Frontal cortex (tissue), 3 donors: ENCODE measurements at regions not wholly inside any gene's neighbourhood (a gene's known extent, or its start where the extent isn't known, plus 50 kb on each side); places are given as distances from the start of the nearest gene placed in this dataset.

ENCODE experiments used
- DNase-seq, 2 donors: peaks; one replicate each; pipeline ENCODE4 v3.0.0; 2012; ENCODE audit warnings: low spot score in 2 of 2
- FAIRE-seq: peaks from 2 replicates; lab custom pipeline; 2012; peaks lifted over from hg19 to GRCh38; lab: Jason Lieb, UNC
- donor health status: control.
- donor health status: control.
- donor health status: control.

- no peak for DNase-seq
- FAIRE-seq, result no peak
Observed at GRCh38 chr17:77725846-77726245, 232.7 kb upstream of the TNRC6C start.

GRCh38 chr17:77726549-77727006 lies 231.9 kb upstream of the TNRC6C start:
- no peak for DNase-seq
- FAIRE-seq, result no peak

GRCh38 chr17:77727037-77727615 lies 231.4 kb upstream of the TNRC6C start:
- DNase-seq (no peak), FAIRE-seq (no peak)

- FAIRE-seq (no peak), DNase-seq (no peak)
Observed at GRCh38 chr17:77728474-77728795, 230.1 kb upstream of the TNRC6C start.

- DNase-seq (no peak), FAIRE-seq (no peak)
Observed at GRCh38 chr17:77728871-77729270, 229.6 kb upstream of the TNRC6C start.

DNA sequence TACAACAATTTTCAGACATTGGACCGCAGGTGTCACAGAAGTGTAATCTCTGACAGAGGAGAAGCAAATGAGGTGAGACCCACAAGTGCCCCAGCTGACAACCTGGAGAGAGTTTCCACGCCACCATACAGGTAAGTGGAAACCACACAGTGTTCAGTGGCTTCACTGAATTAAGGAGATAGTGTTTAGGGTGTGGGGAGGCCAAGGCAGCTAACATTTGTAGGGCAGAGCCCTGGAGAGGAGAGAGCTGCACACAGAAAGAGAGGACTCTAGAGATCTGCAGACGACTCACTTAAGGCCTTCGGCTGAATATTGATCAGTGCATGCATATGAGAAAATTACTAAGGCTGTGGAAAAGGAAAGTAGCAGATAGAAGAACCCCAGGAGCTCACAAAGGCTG lies 228.9 kb upstream of the TNRC6C start:
- no peak for DNase-seq
- no peak for FAIRE-seq

DNA sequence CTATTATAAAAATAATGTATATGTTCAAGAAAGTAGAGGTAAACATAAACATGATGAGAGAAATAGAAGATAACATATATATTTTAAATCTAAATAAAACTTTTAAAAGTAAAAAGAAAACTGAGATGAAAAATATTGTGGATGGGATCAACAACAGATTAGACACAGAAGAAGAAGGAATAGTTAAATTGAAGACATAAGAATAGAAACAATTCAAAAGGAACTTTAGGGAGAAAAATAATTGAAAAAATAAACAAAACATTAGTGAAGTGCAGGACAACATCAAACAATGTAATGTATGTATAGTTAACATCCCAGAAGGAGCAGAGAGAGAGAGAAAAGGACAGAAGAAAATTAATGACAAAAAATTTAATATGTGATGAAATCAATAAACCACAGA lies 228.1 kb upstream of the TNRC6C start:
- peak; percentile 28 for FAIRE-seq
- no peak for DNase-seq

- no peak for DNase-seq
- FAIRE-seq, result no peak
Observed at GRCh38 chr17:77733576-77734296, 224.8 kb upstream of the TNRC6C start.

DNA sequence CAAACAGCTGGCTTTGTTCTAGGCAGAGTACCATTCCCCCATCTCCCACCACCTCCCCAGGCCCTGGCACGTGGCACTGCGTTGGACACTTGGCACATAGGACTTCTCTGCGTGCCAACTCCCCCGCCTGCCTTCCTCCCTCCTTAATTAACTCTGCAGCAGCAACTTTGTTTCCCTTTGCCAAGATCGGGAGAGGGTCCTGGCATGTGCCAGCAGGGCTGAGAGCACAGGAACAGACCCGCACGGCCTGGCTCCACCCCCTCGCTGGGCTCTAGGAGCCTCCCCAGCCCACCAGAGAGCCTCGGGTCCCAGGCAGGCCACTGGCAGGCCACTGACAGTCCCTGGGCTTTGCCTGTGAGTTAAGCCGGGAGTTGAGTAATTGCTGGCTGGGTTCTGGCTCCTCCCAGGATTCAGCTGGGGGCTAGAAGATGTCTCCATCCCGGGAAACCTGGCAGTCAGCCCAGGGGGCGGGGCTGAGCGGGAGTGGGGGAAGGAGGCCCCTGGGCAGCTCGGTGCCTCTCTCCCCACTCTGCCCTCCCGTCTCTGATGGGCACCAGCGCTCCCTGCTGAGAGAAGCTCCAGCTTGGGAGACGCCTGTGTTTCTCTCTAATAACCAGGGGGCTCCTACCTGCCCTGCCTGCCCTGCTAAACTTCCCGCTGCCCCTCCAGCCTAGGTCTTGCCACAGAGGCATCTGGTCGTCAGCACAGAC lies 224.0 kb upstream of the TNRC6C start:
- FAIRE-seq (no peak), DNase-seq (peak; percentile 70 to 83)

GRCh38 chr17:77735081-77735565 lies 223.4 kb upstream of the TNRC6C start:
- DNase-seq (peak in 1 of 2 donors; percentile 25), FAIRE-seq (no peak)

- peak in 1 of 2 donors; percentile 31 for DNase-seq
- FAIRE-seq, result no peak
Observed at GRCh38 chr17:77735566-77736198, 222.8 kb upstream of the TNRC6C start.

DNA sequence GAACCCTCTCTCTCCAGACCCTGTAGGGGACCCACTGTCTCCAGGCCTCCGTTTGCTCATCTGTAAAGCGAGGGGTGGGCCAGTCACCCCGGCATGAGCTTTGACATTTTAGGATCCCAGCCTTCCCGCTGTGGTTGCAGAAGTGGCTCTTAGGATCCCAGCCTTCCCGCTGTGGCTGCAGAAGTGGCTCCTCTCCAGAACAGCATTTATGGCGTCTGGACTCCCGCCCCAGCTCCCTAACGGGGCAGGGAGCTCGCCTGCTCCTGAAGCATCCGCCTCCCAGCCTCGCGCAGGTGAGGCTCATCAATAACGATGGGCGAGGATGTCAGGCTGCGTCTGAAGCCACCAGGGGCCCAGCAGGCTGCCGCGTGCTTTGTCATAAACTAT lies 222.3 kb upstream of the TNRC6C start:
- no peak for FAIRE-seq
- DNase-seq, result no peak

DNA sequence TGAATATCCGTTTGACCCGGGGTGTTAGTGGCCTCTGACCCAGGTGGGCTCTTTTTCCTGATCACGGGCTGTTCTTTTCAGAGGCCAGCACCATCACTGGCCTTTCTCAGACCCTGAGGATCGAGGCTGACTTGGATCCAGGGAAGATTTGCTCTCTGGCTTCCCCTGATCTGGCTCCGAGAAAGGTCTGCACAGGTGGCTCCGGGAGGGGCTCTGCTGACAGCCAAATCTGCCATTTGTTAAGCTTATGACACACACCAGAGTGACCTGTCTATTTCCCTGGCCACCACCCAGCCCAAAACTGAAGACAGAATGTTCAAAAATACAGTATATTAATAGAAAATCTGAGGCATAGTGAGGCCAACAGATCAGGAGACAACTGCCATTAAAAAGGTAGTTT lies 221.8 kb upstream of the TNRC6C start:
- FAIRE-seq (no peak), DNase-seq (no peak)

GRCh38 chr17:77737442-77738265 lies 220.8 kb upstream of the TNRC6C start:
- DNase-seq (no peak), FAIRE-seq (no peak)

DNA sequence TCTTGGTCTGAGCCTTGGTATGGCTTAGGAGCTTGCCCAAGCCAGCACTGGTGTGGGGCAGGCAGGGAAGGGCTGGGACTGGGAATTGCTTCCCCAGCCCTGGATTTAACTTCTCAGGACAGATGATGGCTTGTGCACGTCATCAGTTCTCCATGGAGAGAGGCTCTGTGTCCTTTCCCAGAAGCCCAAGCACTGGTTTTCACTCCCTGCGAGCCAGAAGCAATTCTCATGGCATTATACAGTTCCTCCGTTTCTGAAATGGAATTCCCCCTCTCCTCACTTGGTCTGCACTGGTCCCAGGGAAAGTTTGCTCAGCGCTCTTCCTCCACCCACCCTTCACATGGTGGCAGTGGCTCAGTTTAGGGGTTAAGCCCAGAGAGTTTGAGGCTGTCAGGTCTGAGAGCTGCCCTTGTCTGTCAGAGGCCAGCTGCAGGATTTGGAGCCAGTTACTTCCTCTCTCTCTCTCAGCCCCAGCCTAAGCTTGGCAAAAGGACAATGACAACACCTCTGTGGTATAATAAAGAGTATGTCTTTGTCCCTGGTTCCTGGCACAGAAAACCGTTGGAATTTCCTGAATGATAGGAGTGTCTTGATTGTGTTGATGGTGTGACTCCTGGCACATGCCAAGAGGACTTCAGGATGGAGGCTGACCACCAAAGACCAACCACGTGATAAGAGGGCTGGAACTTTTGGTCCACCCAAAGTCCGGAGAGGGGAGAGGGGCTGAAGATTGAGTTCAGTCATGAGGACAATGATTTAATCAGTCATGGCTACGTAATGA lies 219.6 kb upstream of the TNRC6C start:
- FAIRE-seq, result no peak
- DNase-seq, result no peak

- FAIRE-seq, result no peak
- no peak for DNase-seq
Observed at GRCh38 chr17:77740481-77740880, 218.0 kb upstream of the TNRC6C start.

DNA sequence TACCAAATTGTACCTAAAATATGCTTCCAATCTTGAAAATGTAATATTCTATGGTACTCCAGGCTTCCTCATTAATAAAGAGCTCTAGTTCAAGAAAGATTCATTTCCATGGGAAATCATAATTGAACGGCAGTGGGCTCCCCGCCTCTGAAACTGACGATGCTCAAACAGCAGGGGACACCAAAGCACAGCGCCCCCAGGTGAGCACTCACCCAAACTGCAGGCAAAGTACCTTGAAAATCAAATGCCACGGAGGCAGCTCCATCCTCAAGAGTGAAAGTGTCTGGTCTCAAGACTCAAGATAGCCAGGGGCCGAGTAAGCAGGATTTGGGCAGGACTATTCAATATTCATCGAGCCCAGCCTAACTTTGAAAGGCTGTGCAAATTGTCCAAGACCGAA lies 217.4 kb upstream of the TNRC6C start:
- DNase-seq (no peak), FAIRE-seq (no peak)

DNA sequence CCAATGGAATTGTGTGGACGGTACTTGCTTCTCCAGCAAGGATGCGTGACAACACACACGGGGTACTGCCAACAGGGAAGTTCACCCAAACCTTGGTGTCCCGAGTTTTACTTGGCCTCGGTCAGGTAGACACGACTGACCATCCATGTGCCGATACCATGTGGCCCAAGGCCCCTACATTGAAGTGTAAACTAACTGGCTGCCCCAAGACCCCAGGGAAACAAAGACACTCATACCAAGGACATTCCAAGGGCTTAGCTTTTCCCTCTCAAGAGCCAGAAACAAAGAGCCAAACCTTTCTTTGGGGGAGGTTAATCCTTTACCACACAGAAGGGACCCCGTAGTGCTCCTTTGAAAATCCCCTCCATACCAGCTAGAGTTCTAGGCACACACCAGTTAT lies 215.9 kb upstream of the TNRC6C start:
- no peak for FAIRE-seq
- no peak for DNase-seq
